C4-2B (cell line): ENCODE measurements at regions not wholly inside any gene's neighbourhood (a gene's known extent, or its start where the extent isn't known, plus 50 kb on each side); places are given as distances from the start of the nearest gene placed in this dataset.

Experiments used
- H3K27ac ChIP-seq: fragments of 450-650 bp; 2 replicates; pipeline ENCODE4 v1.5.1; 2017
- CTCF ChIP-seq: fragments of 450-650 bp; conservative IDR thresholded peaks from 2 replicates; pipeline ENCODE4 v1.5.1; 2017; ENCODE audit warnings: mild to moderate bottlenecking
- ZFX ChIP-seq: fragments of 450-650 bp; IDR thresholded peaks from 2 replicates; pipeline ENCODE4 v1.6.1; 2017

- H3K27ac ChIP-seq: no peak overlapping the region
- TF ChIP-seq ZFX: no peak
- no peak for TF ChIP-seq CTCF
These were observed 50.5 kb upstream of the PRDM1 start for GRCh38 chr6:106035655-106036054.

GRCh38 chr6:106033806-106034205 lies 52.3 kb upstream of the PRDM1 start:
- no peak overlapping the region for H3K27ac ChIP-seq
- no peak for TF ChIP-seq CTCF
- no peak for TF ChIP-seq ZFX

- no peak for TF ChIP-seq ZFX
- TF ChIP-seq CTCF: no peak
- no peak overlapping the region for H3K27ac ChIP-seq
These were observed 58.4 kb upstream of the PRDM1 start for GRCh38 chr6:106027758-106028157.

GRCh38 chr6:106026748-106027715 lies 59.1 kb upstream of the PRDM1 start:
- no peak overlapping the region for H3K27ac ChIP-seq
- TF ChIP-seq CTCF: no peak
- TF ChIP-seq ZFX: no peak

GRCh38 chr6:106025655-106026054 lies 60.5 kb upstream of the PRDM1 start:
- H3K27ac ChIP-seq: no peak overlapping the region
- TF ChIP-seq CTCF (no peak), ZFX (no peak)

GRCh38 chr6:106022801-106023200 lies 63.3 kb upstream of the PRDM1 start:
- TF ChIP-seq CTCF: no peak
- no peak for TF ChIP-seq ZFX
- H3K27ac ChIP-seq: no peak overlapping the region

- no peak overlapping the region for H3K27ac ChIP-seq
- TF ChIP-seq ZFX (no peak), CTCF (no peak)
These were observed 68.7 kb upstream of the PRDM1 start for GRCh38 chr6:106017454-106017853.
